Kidney capillary endothelial cell (primary cell): ENCODE measurements at regions not wholly inside any gene's neighbourhood (a gene's known extent, or its start where the extent isn't known, plus 50 kb on each side); places are given as distances from the start of the nearest gene placed in this dataset.

Experiments
- DNase-seq: peaks from one replicate; pipeline ENCODE4 v3.0.0-alpha.2; 2018; ENCODE audit warnings: low spot score

GRCh38 chr1:81617308-81617967, 183.3 kb upstream of the ADGRL2 start:
- DNase-seq: no peak

DNA sequence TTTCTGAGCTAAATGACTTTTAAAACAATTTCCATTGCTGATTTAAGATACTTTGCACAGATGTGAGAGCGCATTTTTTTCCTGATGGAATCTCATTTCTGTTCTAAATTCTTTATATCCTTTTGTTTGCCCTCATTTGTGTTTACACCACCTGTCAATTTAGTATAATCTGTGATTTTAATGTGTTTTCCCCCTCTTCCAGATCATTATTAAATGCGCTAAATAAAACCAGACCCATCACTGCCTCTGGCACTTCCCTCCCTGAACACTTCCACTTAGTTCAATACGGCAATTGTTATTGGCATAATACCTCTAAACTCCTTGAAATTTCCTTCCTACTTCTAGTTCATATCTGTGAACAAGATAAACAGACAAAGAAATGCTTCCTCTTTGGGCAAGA, 186.9 kb upstream of the ADGRL2 start:
- DNase-seq: no peak

DNA sequence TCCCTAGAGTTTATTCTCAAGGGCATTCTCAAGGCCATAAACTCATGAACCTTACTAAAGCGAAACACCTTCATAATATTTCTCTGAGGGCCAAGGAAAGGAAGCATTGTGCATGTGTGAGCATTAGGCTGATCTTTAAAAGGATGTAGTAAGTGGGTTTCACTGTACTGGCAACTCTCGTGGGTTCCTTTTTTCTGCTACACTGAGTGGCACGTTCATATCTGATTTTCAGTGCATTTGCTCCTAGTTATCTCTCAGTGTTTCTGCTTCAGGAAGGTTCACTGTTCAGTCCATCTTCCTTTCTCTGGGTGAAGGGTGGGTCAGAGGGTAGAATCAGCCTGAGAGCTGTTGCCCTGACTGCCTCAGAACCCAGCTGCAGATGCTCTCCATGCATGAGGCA, 192.8 kb upstream of the ADGRL2 start:
- no peak for DNase-seq

- no peak for DNase-seq
Observed at GRCh38 chr1:81607086-81607485, 193.6 kb upstream of the ADGRL2 start.

DNA sequence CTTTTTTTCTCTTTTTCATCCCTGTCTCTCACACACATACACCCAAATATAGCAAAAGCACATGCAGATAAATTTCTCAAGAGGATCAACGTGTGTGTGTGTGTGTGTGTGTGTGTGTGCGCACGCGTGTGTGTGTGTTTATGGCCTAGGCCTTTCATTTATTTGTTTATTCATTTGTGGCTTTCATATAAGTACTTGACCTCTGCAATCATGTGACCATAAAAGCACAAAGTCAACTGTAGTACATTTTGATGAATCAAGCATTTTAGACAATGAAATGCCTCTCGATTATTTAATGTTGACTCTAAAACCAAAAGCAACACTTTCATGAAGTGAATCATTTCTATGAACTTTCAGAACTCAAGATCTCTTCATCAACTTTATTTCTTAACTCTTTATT, 194.1 kb upstream of the ADGRL2 start:
- no peak for DNase-seq

GRCh38 chr1:81605023-81605422, 195.7 kb upstream of the ADGRL2 start:
- no peak for DNase-seq

DNA sequence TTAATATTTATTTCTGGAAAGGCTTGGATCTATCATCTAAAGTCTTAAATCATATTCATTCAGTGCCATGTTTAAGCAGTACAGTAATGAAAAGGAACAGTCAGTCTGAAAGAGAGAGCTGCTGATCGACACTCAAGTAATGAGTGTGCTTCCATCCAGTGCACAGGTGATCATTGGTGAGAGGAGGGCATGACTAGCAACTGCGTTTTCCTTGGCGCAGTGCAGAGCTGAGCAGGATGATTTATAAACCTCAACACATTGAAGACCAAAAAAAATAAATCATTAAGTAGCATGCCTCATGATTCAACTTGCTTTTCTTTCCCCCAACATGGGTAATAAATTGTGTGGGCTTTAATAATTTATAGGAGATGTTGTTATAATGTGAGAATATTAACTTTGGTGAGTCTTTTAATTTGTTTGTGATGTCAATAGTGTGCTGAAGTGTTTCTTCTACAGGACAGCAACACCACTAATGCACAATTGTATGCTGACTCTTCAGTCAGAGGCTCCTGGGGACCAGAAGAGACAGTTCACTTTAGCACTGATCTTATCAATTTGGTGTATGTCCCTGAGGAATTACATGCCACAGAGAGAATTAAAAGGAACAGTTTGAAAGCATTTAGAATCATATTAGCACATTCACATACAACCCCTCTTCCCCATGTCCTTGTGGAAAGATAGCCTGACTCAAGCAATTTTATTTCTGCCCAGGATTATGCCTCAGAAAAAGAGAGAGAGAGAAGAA, 199.7 kb upstream of the ADGRL2 start:
- no peak for DNase-seq

- no peak for DNase-seq
Observed at GRCh38 chr1:81600363-81600762, 200.4 kb upstream of the ADGRL2 start.

DNA sequence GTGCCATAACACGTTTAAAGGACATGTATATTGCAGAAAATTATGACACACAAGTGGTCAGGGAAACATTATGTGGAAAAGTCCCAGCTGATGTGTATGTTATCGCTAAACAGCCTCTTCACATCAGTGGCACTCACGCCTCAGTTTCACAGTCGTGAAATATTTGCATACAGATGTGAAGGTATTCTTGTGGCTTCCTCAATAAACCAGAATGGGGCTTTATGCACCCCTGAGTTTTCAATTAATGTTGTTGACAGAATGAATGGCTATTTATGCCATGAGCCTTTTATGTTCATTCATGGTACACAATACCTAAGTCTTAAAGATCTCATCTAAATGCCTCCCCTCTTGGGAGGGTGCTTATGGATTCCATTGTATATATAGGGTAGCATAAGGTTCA, 202.1 kb upstream of the ADGRL2 start:
- DNase-seq: no peak

DNA sequence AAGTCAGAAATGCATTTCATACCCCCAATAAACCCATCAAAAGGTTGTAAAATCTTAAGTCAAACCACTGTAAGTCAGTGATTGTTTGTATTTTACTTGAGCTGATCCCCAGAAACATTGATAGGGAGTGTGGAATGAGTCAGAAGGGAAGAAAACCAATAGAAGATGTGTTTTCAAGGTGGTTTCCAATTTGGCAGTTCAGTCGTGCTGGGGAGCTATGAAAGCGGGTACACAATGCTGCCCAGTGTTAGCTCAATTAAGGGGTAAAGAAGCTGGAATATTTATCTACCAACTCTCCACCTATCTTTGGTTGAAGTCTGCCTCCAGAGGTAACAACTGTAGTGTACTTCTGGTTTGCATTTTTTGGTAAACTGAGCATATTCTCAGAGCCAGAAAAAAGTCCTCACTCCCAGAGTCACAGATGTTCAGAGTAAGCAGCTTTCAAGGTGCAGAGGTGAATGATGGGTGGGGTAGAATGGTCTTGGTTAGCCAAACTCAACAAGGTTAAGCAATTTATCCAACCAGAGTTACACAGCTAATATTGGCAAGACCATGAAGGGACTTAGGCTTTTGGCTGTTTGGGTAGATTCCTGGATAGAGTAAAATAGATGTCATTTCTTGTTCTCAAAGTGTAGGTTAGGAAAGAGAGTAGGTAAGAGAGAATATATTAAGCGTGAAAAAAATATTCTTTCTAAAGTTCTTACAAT, 202.9 kb upstream of the ADGRL2 start:
- DNase-seq: no peak

DNA sequence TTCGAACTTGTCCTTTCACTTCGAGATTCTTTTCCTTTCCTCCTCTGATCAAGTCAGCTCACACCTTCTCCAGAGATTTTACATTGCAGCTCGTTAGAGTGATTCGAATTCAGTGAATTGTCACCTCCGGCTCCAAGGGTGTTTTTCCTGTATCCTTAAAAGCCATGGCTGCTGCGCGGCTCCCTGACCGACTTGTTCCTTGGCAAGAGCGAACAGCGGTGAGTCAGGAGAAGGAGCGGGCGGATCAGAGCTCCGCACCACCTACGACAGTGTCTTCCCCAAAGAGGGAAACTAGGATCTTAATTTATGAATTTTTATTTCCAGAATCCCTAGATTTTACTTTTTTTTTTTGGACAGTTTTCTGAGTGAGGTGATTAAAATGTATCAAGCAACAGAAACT, 204.4 kb upstream of the ADGRL2 start:
- no peak for DNase-seq

- DNase-seq: no peak
Observed at GRCh38 chr1:81594206-81594605, 206.5 kb upstream of the ADGRL2 start.

GRCh38 chr1:81592233-81592632, 208.5 kb upstream of the ADGRL2 start:
- no peak for DNase-seq

GRCh38 chr1:81590171-81590570, 210.6 kb upstream of the ADGRL2 start:
- DNase-seq: no peak

DNA sequence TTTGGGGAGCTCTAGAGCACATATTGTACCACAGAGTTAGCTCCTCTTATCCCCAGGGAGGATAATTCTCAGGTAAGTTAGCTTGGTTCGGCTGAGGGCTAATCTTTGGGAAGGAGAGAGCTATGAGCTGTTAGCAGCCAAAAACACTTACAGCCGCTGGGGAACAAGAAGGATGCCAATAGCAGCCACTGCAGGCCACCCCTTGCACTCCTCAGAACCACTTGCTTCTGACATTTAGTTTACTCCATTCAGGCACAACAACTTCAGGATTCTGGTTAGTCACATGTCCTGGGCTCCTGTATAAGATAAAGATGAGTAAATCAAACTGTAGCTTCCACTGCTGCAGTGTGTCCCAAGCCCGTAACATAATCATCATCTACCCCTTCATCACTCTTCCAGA, 212.6 kb upstream of the ADGRL2 start:
- DNase-seq: no peak

- no peak for DNase-seq
Observed at GRCh38 chr1:81587426-81587825, 213.3 kb upstream of the ADGRL2 start.

- peak; percentile 13 for DNase-seq
Observed at GRCh38 chr1:81585371-81585770, 215.4 kb upstream of the ADGRL2 start.

DNA sequence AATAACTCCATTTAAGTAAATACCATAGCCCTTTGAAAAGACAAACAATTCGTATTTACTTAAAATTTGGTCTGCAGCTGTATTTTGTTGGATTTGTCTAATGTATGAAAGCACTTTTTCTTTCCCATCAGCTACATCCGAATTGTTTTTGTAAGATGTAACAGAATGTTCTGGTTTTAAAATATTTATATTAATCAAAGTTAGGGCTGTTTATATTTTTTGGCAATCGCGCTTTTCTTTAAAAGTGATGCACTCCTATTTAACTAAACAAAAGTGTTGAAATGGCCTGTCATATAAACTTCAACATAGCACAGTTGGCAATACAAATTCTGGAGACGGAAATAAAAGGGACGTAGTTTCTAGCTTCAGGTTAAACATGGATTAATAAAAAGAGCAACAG, 216.3 kb upstream of the ADGRL2 start:
- DNase-seq: no peak

DNA sequence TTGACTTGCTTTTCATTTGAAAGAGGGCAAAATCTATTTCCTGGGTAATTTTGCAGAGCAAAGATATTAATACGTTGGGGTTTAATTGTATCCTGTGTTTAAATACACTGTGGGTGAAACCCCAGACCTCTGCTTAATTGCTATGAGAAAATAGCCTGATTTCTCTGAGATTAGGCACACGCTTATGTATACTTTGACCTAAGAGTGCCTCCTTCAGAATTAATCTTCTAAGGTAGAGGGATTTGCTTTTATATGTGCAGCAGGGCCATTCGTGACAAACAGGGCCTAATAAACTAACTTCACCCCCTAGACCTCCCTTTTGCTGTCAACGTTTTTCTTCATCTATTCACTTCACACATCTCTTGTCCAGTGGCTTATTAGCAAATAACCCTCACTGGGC, 216.9 kb upstream of the ADGRL2 start:
- DNase-seq: no peak

GRCh38 chr1:81582467-81582986, 218.2 kb upstream of the ADGRL2 start:
- DNase-seq: no peak

DNA sequence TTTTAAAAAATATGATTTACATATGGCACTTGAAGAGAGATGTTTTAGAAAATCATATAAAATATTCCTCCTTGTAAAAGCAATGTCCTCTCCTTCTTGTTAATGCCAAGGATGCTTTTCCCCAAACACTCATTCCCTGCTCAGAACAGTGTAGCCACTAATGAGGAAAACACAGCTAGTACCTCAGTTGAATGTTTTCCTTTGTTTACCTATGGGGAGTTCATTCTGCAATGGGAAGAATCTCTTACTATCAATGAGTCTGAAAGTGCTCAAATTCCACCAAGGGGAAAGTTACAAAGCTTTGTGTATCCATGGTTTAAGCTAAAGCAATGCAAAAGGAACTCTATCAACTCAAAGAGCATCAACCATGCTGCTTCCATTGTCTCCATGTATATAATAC, 221.9 kb upstream of the ADGRL2 start:
- no peak for DNase-seq

DNA sequence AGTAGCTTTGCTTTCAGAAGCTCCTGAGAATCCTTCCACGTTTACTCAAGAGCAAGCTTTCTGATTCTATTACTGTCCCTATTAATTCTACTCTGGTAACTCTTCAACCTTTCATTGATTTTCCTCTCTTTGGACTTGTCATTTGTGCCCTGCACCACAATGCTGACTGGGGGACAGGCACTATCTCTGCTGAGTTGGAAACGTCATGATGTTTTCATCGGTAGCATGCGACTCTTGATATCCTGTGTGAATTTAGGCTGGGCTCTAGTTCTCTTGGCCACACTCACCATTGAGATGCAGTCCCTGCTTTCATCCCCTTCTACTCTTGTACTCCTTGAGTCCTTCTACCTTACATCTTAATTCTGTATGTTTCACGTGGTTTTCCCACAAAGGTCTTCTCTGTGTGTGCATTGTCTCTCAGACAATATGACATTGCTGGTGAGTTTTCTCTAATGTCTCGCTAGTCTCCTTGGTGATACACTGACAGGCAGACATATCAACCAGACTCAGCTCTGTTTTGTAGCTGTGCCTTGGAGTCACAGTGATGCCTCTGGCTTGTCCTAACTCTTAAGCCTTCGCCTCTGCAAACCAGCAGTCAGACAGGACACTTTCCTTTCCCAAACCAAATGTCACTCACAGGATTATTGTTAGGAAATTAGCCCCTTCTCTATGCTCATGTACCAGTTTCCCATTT, 223.6 kb upstream of the ADGRL2 start:
- DNase-seq: no peak

DNA sequence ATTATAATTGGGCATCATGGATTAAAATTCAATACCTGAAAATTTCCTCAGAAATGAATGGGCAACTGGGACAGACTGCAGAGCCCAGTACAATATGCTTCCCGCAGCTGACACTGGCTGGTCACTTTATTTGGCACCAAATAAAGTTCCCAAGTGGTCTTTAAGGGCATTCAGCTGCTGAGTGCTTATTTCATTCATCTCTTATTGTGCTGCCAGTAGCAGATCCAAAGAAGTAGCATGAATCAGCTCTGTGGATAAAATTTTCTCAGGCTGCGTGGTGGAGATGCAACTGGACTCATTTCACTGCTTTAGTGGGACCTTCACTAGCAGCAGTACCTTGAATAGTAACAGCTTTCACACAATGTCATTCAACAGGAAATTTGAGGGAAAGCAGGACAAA, 226.3 kb upstream of the ADGRL2 start:
- no peak for DNase-seq
